Right atrium auricular region (tissue), 2 donors: ENCODE measurements at regions not wholly inside any gene's neighbourhood (a gene's known extent, or its start where the extent isn't known, plus 50 kb on each side); places are given as distances from the start of the nearest gene placed in this dataset.

ENCODE experiments used
- DNase-seq: peaks from one replicate; pipeline ENCODE4 v3.0.0-alpha.2; 2019; ENCODE audit warnings: low spot score
- H3K27ac ChIP-seq, 2 donors: fragments of 200-600 bp; sonication (generic); 1 replicate in 1 of 2; 2 replicates in 1 of 2; pipeline ENCODE4 v1.5.1; 2016 to 2019
- H3K27me3 ChIP-seq, 2 donors: fragments of 200-600 bp; sonication (generic); one replicate each; pipeline versions ENCODE4 v1.5.1 to v1.6.0; 2017 to 2019
- H3K36me3 ChIP-seq: fragments of 200-600 bp; sonication (generic); one replicate; pipeline ENCODE4 v1.5.1; 2016
- H3K4me1 ChIP-seq, 2 donors: fragments of 200-600 bp; sonication (generic); one replicate each; pipeline versions ENCODE4 v1.5.1 to v1.6.0; 2017 to 2019
- H3K4me3 ChIP-seq, 2 donors: fragments of 200-600 bp; sonication (generic); 1 replicate in 1 of 2; 2 replicates in 1 of 2; pipeline ENCODE4 v1.5.1; 2017 to 2019; ENCODE audit warnings: mild to moderate bottlenecking in 1 of 2, moderate library complexity in 1 of 2
- H3K9me3 ChIP-seq, 2 donors: fragments of 200-600 bp; sonication (generic); one replicate each; pipeline ENCODE4 v1.5.1; 2019
- CTCF ChIP-seq, 2 donors: fragments of 200-600 bp; sonication (generic); IDR thresholded peaks; one replicate each; pipeline ENCODE4 v1.5.1; 2019; ENCODE audit warnings: antibody characterized with exemption in 2 of 2

GRCh38 chrX:69104756-69105434, 60.4 kb downstream of the PJA1 start:
- Histone ChIP-seq H3K4me3 (no peak overlapping the region), H3K27ac (no peak overlapping the region), H3K4me1 (peaks cover 0 to 7% of the 10 kb centered on the region in 2 donors), H3K9me3 (no peaks in the 10 kb centered on the region), H3K36me3 (no peaks in the 10 kb centered on the region), H3K27me3 (no peaks in the 10 kb centered on the region)
- DNase-seq = no peak
- TF ChIP-seq CTCF (IDR thresholded peaks at IDR 0.05) = no peak

DNA sequence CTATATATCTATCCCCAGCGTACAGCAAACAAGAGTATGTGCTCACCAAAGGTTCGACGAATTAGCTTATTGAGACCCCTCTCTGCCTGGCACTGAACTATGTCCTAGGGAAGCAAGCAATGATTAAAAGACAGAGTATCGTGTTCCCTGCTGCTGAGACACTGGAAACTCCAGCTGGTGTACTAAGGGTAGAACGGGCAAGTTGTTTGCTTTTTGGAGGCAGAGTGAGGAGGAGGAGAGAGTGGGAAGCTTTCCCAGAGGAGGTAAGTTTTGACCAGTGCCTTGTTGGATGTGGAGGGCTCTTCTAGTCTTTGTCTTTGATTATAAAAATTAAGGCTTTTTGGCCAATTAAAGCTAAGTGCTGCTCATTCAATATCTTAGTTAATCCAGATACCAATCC, 61.7 kb downstream of the PJA1 start:
- no peak for DNase-seq
- Histone ChIP-seq H3K27ac (no peak overlapping the region), H3K27me3 (no peaks in the 10 kb centered on the region), H3K4me3 (no peak overlapping the region), H3K4me1 (peaks cover 0 to 7% of the 10 kb centered on the region in 2 donors), H3K9me3 (no peaks in the 10 kb centered on the region), H3K36me3 (no peaks in the 10 kb centered on the region)
- TF ChIP-seq CTCF (IDR thresholded peaks at IDR 0.05) = no peak

DNA sequence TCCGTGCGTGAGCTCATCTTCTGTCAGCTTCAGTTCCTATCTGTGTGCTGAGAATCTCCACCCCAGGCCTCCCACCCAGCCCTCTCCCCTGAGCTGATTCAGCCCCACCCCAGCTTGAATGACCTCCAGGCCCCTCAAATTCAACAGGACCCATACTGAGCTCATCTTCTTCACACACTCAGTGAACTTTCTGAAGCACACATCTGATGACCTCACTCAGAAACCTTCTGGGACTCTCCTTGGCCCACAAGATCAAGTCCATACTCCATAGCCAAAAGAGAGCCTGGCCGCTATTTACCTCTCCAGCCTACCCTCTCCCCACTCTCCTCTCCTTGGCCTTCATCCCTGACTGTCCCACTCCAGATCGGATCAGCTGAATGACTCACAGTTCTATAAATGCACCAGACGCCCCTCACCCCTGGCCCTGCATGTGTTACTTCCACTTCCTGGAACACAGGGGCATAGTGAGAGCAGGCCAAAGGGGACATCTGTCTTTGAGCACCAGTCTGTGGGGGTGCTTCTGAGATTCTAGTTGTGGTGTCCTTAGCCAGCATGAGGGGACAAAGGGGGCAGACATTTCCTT, 62.5 kb downstream of the PJA1 start:
- no peaks in the 10 kb centered on the region for H3K36me3 ChIP-seq
- no peak overlapping the region for H3K4me3 ChIP-seq
- no peaks in the 10 kb centered on the region for H3K9me3 ChIP-seq
- no peak overlapping the region for H3K27ac ChIP-seq
- TF ChIP-seq CTCF (IDR thresholded peaks at IDR 0.05) = no peak
- H3K27me3 ChIP-seq = no peaks in the 10 kb centered on the region
- peaks cover 0 to 7% of the 10 kb centered on the region in 2 donors for H3K4me1 ChIP-seq
- no peak for DNase-seq

DNA sequence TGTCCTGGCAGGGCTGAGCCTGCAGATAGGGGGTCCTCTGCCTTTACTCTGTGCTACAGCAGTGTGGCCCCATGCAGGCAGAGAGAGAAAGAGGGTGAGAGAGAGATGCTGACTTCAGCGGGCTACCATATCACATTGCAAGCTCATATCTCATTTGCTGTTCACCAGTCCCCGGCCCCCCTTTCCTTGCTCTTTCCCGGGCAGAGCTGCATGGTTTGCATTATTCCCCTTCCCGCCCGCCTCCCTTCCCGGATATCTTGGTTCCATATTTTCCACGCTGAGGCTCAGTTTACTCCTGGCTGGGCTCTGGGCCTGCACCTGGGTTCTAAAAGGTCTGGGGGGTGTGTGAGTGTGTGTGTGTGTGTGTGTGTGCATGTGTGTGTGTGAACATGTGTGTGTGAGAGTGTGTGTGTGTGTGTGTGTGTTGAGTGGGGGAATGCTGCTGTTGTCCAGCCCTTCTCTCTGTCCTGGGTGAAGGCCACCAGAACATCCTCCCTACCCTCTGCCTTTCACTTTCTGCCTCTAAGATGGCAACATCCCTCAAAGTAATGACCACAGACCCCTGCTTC, 63.5 kb downstream of the PJA1 start:
- H3K27me3 ChIP-seq = no peaks in the 10 kb centered on the region
- no peak for TF ChIP-seq CTCF (IDR thresholded peaks at IDR 0.05)

DNA sequence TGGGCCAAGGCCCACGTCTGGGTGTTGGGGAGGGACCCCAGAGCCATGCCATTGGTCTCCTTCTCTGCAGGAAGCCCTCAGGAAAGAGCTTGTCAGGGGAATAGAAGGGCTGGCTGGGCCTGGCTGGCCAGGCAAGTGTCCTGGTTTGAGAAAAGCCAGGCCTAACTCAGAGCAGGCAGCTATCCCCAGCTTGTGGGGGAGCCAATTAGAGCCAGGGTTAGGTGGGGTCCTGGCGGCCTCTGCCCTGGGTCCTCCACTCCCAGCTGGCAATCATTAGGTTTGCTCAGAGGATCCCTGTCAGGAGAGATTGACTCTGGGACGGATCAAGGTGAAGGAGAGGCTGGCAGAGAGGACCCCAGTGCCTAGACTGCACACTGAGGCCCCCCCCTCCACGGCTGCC, 64.8 kb downstream of the PJA1 start:
- Histone ChIP-seq H3K36me3 (no peaks in the 10 kb centered on the region), H3K9me3 (no peaks in the 10 kb centered on the region), H3K4me1 (no peaks in the 10 kb centered on the region), H3K27me3 (no peaks in the 10 kb centered on the region), H3K27ac (no peak overlapping the region), H3K4me3 (no peak overlapping the region)
- TF ChIP-seq CTCF (IDR thresholded peaks at IDR 0.05) = no peak
- no peak for DNase-seq

More for the DNA sequence above, 63.5 kb downstream of the PJA1 start:
- DNase-seq = no peak
- no peak overlapping the region for H3K4me3 ChIP-seq
- no peaks in the 10 kb centered on the region for H3K9me3 ChIP-seq
- no peak overlapping the region for H3K27ac ChIP-seq
- no peaks in the 10 kb centered on the region for H3K4me1 ChIP-seq
- H3K36me3 ChIP-seq = no peaks in the 10 kb centered on the region
